NCI-H1417 (cell line): ENCODE measurements at regions not wholly inside any gene's neighbourhood (a gene's known extent, or its start where the extent isn't known, plus 50 kb on each side); places are given as distances from the start of the nearest gene placed in this dataset.

ENCODE experiments used
- DNase-seq, 3 experiments: peaks; one replicate each; lab custom pipeline; 2025; lab: John Stamatoyannopoulos, UW

GRCh38 chr3:72591522-72592421, 256.5 kb downstream of the SHQ1 start:
- DNase-seq: no peak

DNA sequence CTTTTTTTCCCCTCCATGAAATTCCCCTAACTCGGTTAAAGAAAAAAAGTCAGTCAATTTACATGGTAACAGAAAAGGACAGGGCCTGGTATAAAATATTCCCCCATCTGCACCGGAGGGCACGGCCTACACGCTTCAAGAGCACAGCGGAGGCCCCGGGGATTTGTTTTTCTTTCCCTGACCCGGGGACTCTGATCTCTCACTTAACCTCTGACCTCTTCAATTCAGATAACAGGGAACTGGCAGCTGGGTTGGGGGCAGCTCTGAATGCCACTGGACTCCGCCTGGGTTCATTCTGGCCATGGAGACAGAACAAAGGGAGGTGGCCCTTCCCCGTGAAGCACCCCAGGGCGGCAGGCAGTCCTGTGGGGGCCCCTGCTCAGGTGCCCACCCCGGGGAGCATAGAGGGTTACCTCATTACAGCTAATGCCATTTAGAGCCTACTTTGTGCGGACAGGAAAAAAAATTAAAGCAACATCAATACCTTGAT, 257.5 kb downstream of the SHQ1 start:
- DNase-seq: no peak

- DNase-seq: no peak
Measured at GRCh38 chr3:72587282-72587681, 261.0 kb downstream of the SHQ1 start.

DNA sequence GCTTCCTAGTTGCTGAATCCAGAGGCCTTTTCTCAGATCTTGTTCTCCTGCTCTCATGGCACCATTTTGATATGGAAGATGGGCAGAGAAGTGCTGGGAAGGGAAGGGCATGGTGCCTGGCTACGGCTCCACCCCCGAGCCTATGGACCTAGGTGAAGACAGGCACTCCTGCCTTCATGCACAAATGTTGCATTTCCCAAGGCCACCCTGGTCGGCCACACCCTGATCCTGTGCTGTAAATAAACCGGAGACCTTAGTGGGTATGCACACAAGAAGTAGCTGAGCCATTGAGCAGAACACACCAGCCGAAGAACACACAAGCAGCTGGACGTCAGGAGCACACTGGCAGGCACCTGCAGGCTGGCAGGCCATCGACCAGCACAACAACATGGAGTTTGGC, 261.6 kb downstream of the SHQ1 start:
- DNase-seq: no peak

DNA sequence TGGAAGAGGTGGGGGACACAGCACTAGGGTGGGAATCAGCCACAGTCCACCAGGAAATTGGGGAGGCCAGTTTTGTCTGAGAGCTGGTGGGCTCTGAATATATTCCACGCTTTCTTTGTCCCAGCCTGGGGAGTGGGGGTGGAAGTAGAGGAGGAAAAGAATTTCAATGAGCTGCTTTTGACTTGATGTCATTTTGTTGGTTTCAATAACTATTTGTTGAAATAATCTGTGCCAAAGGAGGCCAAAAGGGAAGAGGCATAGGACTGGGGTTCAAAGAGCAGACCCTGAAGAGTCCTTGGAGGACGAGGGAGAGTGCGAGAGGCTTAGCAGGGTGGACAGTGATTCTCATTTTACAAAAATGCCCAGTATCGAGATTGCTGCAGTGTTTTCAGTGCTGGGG, 262.3 kb downstream of the SHQ1 start:
- no peak for DNase-seq

- no peak for DNase-seq
Measured at GRCh38 chr3:72584262-72584661, 264.0 kb downstream of the SHQ1 start.

DNA sequence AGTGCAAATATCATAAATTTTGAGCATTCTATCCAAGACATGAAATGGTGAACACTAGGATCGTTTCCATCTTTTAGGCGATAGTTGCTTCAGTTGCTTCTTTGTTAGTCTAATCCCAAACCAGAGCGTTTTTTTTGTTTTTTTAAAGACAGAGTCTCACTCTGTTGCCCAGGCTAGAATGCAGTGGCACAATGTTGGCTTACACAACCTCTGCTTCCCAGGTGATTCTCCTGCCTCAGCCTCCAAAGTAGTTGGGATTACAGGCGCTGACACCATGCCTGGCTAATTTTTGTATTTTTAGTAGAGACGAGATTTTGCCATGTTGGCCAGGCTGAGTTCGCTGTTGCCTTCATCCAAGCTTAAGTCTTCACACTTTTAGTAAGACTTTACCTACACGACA, 265.3 kb downstream of the SHQ1 start:
- DNase-seq: no peak

DNA sequence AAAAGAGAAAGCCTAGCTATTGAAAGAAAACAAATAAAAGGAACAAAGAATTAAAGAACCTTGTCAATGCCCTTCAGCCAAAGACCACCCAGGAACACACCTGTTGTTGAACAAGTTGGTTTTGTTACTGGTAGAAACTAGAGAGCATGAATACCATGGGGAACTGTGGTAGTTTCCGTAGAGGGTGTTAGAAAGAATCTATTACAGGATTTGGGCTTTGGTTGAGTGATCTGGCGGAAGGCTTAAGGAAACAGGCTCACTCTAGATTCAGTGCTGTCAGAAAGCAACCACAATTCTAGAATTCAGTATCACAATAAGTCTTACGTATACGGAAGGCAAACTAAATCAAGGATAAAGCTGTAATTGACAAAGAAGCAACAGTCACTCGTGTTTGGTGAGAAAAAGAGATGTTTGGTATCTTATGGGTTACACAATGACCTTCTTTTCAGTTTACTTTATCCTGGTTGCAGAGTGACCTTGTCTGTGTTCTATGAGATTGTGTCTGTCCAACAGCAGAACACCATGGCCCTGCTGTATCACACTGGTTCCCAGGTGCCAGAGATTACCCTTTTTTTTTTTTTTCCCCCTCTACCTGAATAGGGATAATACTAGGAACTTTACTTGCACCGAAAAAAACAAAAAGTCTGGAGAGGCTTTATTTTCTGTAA, 265.9 kb downstream of the SHQ1 start:
- DNase-seq: no peak

DNA sequence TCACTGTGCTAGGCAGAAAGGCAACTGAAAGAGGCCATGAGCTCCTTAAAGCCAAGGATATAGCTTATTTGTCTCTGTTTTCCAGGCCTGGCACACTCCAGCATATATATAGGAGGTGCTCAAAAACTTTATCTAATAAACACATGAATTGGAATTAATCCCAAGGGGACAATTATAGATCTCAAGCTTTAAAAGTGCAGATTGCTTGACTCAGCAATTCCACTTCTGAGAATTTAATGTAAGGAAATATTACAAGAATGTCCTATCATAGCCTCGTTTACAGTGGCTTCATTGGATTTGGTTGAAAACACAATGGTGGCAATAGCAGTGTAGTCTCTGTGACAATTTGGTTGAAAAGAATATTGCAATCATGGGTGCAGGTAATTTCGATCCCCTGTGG, 267.3 kb downstream of the SHQ1 start:
- no peak for DNase-seq

GRCh38 chr3:72580246-72580756, 267.9 kb downstream of the SHQ1 start:
- no peak for DNase-seq

DNA sequence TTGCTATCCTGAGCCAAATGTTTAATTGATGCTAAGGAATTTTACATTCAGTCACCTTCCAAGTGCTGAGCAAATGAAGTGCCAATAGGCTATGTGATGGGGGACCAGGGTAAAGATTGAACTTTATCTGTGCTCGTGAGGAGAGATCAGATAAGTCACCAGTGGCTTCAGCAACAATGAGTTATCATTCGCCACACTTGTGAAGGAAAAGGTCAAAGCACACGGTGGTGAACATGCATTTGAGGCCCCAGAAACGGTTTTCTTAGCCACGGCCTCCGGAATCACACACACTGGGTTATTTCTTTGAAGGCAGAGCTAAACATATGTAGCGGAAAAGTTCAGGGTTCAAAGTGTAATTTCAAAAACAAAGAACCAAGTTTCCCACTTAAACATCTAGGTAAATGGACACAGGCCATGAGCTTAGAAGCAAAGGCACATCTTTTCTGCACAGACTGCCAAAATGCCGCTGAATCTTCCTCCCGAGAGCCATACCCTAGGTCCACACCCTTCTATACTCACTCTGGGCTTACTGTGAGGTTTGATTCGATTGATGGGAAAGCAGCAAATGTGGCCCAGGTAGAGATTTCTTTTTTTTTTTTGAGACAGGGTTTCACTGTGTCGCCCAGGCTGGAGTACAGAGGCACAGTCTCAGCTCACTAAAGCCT, 268.5 kb downstream of the SHQ1 start:
- DNase-seq: no peak

DNA sequence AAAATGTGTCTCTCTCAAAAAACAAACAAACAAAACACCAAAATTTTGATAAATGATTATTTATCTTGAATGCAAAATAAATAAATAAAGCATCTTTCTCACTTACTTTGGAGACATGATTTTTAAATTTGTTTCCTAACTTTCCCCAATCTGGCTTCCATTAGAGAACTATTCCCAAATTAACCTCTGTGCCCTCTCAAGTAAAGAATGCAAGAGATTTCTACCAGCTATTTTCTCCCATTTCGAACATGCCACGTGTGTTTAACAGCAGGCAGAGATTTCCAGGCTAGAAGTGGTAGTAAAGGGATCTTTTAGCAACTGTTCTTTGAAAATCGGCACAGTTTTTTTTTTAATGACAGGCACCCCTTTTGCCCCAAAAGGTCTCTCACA, 269.1 kb downstream of the SHQ1 start:
- DNase-seq: no peak

GRCh38 chr3:72577190-72577589, 271.1 kb downstream of the SHQ1 start:
- DNase-seq: no peak

DNA sequence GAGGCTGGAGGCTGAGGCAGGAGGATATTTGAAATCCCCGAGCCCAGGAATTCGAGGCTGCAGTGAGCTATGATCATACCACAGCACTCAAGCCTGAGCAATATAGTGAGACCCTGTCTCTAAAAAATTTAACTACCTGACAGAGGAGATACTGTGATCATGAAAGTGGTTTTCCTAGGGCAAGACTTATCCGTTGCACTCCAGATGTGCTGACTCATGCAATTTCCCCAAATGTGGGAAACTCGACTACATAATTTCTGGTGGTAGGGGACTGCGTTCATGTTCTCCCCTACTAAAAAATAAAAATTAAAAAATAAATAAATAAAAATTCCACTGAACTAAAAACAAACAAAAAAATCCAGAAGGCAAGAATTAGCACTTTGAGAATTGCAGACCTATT, 271.7 kb downstream of the SHQ1 start:
- no peak for DNase-seq

GRCh38 chr3:72574144-72574543, 274.1 kb downstream of the SHQ1 start:
- DNase-seq: no peak

GRCh38 chr3:72573051-72573450, 275.2 kb downstream of the SHQ1 start:
- DNase-seq: no peak

- no peak for DNase-seq
Measured at GRCh38 chr3:72572489-72573007, 275.7 kb downstream of the SHQ1 start.

DNA sequence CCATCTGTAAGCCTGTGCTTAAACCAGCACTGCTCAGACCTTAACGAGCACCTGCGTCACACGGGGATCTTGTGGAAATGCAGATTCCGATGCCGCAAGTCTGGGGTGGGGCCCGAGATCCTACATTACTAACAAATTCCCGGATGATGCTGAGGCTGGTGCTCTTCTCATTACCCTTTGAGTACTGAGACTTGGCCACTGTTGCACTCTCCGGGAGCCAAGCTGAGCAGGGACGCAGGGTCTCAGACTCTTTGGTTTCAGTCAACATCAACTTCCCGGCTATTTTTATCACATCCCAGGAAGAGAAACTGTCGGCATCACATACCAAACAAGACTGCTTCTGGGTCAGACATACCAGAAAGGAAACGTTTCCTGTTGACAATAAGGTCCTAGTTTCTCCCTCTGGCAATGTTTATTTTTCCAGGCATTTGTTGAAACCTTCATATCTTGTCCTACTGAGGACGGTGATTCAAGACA, 276.6 kb downstream of the SHQ1 start:
- DNase-seq: no peak

DNA sequence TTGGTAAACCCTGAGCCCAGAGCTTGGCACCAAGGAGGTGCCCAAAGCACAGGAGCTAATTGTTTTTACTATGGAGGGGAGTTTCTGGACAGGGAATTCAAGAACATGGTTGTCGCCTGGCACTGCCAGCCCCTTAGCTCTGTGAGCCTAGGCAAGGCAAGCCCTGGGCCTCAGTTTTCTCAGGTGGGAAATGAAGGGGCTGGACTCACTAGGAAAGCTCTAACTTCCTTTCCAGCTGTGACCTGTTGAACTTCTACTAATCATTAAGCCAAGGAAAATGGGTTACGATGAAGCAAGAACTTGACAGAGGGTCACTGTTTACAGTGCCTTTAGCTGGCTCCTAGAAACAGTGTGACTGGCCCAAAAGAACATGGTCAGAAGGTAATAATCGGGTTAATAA, 277.2 kb downstream of the SHQ1 start:
- DNase-seq: no peak

DNA sequence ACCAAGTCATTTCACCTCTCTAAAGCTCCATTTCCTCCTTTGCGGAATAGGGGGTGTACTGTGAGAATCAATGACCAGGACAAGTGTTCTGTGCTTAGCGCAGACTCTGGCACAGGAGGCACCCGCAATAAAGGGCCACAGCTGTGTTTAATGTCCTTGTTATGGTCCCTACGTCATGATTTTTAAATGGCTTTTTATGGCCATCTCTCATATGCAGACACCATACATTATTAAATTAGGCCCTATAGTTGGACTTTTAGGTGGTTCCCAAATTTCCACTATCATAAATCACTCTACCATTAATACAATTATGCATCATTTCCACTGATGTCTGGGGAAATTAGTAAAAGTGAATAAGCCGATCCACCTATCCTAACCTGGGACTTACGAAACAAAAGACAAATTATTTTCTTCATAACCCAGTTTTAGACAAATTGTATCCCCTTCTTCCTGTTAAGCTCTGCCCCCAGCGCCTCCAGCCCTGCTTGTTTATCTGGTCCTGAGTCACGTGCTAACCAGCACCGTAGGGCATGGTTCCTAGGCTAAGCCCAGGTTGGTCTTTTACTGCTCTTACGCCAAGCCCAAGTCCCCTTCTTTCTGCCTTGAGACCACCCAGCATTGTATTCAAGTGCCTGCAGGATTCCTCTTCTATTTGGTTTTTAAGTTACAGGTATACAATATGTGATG, 278.3 kb downstream of the SHQ1 start:
- DNase-seq: no peak

GRCh38 chr3:72568083-72568482, 280.2 kb downstream of the SHQ1 start:
- DNase-seq: no peak

GRCh38 chr3:72567474-72567873, 280.8 kb downstream of the SHQ1 start:
- DNase-seq: no peak
